ENCODE measurements at regions not wholly inside any gene's neighbourhood (a gene's known extent, or its start where the extent isn't known, plus 50 kb on each side); places are given as distances from the start of the nearest gene placed in this dataset.

DNA sequence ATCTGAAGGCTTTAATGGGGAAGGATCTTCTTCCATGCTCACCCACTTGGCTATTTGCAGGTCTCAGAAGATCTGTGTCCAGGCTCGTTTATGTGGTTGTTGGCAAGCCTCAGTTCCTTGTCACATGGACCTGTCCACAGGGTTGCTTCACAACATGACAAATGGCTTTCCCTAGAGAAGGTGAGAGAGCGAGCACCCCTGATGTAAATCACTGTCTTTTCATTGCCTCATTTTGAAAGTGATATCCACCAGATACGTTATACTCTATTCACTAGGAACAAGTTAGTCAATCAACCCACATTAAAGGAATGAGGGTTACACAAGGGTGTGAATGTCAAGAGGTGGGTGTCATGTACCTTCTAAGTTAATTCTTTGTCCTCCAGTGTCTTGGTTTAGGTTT is 433.3 kb downstream of the RPS6KC1 start:
- no peak overlapping the region for H3K4me3 ChIP-seq (ENCODE audit: low read length)
- TF ChIP-seq, protein P1, sequence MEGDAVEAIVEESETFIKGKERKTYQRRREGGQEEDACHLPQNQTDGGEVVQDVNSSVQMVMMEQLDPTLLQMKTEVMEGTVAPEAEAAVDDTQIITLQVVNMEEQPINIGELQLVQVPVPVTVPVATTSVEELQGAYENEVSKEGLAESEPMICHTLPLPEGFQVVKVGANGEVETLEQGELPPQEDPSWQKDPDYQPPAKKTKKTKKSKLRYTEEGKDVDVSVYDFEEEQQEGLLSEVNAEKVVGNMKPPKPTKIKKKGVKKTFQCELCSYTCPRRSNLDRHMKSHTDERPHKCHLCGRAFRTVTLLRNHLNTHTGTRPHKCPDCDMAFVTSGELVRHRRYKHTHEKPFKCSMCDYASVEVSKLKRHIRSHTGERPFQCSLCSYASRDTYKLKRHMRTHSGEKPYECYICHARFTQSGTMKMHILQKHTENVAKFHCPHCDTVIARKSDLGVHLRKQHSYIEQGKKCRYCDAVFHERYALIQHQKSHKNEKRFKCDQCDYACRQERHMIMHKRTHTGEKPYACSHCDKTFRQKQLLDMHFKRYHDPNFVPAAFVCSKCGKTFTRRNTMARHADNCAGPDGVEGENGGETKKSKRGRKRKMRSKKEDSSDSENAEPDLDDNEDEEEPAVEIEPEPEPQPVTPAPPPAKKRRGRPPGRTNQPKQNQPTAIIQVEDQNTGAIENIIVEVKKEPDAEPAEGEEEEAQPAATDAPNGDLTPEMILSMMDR (conservative IDR thresholded peaks at IDR 0.05; ENCODE audit: low read depth, low read length): no peak
- DNase-seq (ENCODE audit: low read depth): no peak

DNA sequence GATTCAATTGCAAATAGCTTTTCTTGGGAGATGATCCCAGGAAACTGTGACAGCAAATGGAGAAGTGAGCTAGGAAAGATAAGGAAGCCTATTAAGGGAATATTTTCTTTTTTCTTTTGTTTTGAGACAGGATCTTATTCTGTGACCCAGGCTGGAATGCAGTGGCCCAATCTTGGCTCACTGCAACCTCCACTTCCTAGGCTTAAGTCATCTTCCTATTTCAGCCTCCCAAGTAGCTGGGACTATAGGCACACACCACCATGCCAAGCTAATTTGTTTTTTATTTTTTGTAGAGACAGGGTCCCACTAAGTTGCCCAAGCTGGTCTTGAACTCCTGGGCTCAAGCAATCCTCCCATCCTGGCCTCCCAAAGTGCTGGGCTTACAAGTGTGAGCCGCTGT is 433.7 kb downstream of the RPS6KC1 start:
- TF ChIP-seq, protein P1 (conservative IDR thresholded peaks at IDR 0.05; ENCODE audit: low read depth, low read length): no peak
- H3K4me3 ChIP-seq (ENCODE audit: low read length): no peak overlapping the region

DNA sequence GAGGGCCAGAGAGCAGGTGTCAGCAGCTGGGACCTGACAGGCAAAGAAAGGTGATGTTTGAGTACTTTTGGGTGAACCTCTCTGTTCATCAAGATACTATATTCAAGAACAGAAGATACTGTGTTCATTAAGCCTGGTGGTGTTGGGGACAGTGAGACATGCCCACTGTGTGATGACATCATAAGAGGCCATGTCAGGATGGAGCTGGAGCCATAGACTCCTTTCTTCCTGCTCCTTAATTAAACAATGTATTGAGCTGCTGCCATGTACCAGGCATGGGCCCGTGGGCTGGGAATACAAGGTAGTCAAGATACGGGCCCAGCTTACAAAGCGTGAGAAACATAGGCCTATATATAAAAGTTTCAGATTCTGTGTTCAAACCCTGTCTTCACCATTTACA is 435.4 kb downstream of the RPS6KC1 start:
- TF ChIP-seq, protein P1 (conservative IDR thresholded peaks at IDR 0.05; ENCODE audit: low read depth, low read length): no peak
- H3K4me3 ChIP-seq (ENCODE audit: low read length): no peak overlapping the region
- DNase-seq (ENCODE audit: low read depth): no peak

More for the DNA sequence above, 433.7 kb downstream of the RPS6KC1 start:
- no peak for DNase-seq (ENCODE audit: low read depth)

DNA sequence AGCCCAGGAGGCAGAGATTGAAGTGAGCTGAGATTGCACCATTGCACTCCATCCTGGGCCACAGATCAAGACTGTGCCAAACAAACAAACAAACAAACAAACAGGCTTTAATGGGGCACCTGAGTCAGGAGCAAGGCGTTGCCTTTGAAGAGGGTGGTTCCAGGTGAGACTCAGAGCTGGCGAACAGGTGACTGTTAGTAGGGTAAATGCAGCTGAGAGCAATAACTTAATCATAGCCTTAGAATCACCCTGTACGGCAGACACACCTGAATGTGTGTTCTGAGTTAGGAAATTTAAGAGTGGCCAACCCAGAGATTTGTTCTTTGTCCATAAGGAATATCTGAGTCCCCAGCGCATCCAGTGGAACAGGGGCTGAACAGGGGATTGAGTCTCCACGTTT is 440.4 kb downstream of the RPS6KC1 start:
- TF ChIP-seq, protein P1 (conservative IDR thresholded peaks at IDR 0.05; ENCODE audit: low read depth, low read length): no peak
- no peak overlapping the region for H3K4me3 ChIP-seq (ENCODE audit: low read length)
- DNase-seq (ENCODE audit: low read depth): no peak

- no peak overlapping the region for H3K4me3 ChIP-seq (ENCODE audit: low read length)
- DNase-seq (ENCODE audit: low read depth): no peak
- TF ChIP-seq, protein P1 (conservative IDR thresholded peaks at IDR 0.05; ENCODE audit: low read depth, low read length): no peak
These were observed 441.4 kb downstream of the RPS6KC1 start for GRCh38 chr1:213492161-213493041.

DNA sequence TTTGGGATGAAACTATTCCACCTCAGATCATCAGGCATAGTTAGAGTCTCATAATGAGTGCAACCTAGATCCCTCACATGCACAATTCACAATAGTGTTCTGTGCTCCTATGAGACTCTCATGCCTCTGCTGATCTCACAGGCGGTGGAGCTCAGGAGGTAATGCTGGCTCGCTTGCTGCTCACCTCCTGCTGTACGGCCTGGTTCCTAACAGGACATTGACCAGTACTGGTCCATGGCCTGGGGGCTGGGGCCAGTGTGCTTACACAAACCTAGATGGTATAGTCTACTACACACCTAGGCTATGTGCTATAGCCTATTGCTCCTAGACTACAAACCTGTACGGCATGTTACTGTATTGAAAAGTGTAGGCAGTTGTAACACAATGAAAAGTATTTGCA is 448.4 kb downstream of the RPS6KC1 start:
- no peak overlapping the region for H3K4me3 ChIP-seq (ENCODE audit: low read length)
- DNase-seq (ENCODE audit: low read depth): no peak
- TF ChIP-seq, protein P1 (conservative IDR thresholded peaks at IDR 0.05; ENCODE audit: low read depth, low read length): no peak

Measured in retinal pigment epithelial cell (primary cell).